GM18861 (cell line): ENCODE measurements at regions not wholly inside any gene's neighbourhood (a gene's known extent, or its start where the extent isn't known, plus 50 kb on each side); places are given as distances from the start of the nearest gene placed in this dataset.

Source experiments
- ATAC-seq: cut with Tn5 transposase; IDR thresholded peaks from one replicate; pipeline ENCODE4 v1.9.1; 2021; ENCODE audit not compliant: unreplicated experiment

GRCh38 chr3:59311231-59311630 is 261.4 kb upstream of the CFAP20DC start:
- ATAC-seq = no peak

- no peak for ATAC-seq
Measured at GRCh38 chr3:59310736-59311135, 260.9 kb upstream of the CFAP20DC start.

GRCh38 chr3:59308684-59309083 is 258.9 kb upstream of the CFAP20DC start:
- ATAC-seq = no peak

GRCh38 chr3:59308001-59308400 is 258.2 kb upstream of the CFAP20DC start:
- no peak for ATAC-seq

- ATAC-seq = no peak
Measured at GRCh38 chr3:59306436-59306835, 256.6 kb upstream of the CFAP20DC start.

- no peak for ATAC-seq
Measured at GRCh38 chr3:59304296-59304695, 254.5 kb upstream of the CFAP20DC start.

- ATAC-seq = no peak
Measured at GRCh38 chr3:59303452-59303851, 253.6 kb upstream of the CFAP20DC start.

GRCh38 chr3:59302442-59302841 is 252.6 kb upstream of the CFAP20DC start:
- ATAC-seq = no peak

- no peak for ATAC-seq
Measured at GRCh38 chr3:59300733-59301132, 250.9 kb upstream of the CFAP20DC start.

- ATAC-seq = no peak
Measured at GRCh38 chr3:59299561-59299960, 249.7 kb upstream of the CFAP20DC start.

GRCh38 chr3:59290358-59290757 is 240.5 kb upstream of the CFAP20DC start:
- no peak for ATAC-seq

GRCh38 chr3:59289831-59290230 is 240.0 kb upstream of the CFAP20DC start:
- ATAC-seq = no peak

- ATAC-seq = no peak
Measured at GRCh38 chr3:59288951-59289350, 239.1 kb upstream of the CFAP20DC start.

GRCh38 chr3:59286791-59287531 is 237.1 kb upstream of the CFAP20DC start:
- ATAC-seq = no peak

- ATAC-seq = no peak
Measured at GRCh38 chr3:59285560-59285959, 235.7 kb upstream of the CFAP20DC start.

GRCh38 chr3:59284926-59285325 is 235.1 kb upstream of the CFAP20DC start:
- no peak for ATAC-seq

GRCh38 chr3:59280113-59280512 is 230.3 kb upstream of the CFAP20DC start:
- ATAC-seq = no peak

- no peak for ATAC-seq
Measured at GRCh38 chr3:59277816-59278215, 228.0 kb upstream of the CFAP20DC start.

GRCh38 chr3:59277201-59277600 is 227.4 kb upstream of the CFAP20DC start:
- no peak for ATAC-seq

GRCh38 chr3:59273976-59274375 is 224.2 kb upstream of the CFAP20DC start:
- no peak for ATAC-seq

GRCh38 chr3:59271971-59272370 is 222.1 kb upstream of the CFAP20DC start:
- ATAC-seq = no peak

GRCh38 chr3:59270921-59271320 is 221.1 kb upstream of the CFAP20DC start:
- ATAC-seq = no peak

- ATAC-seq = no peak
Measured at GRCh38 chr3:59270209-59270608, 220.4 kb upstream of the CFAP20DC start.
